Thyroid gland (tissue), 4 donors: ENCODE measurements at regions not wholly inside any gene's neighbourhood (a gene's known extent, or its start where the extent isn't known, plus 50 kb on each side); places are given as distances from the start of the nearest gene placed in this dataset.

Experiments used
- DNase-seq, 2 donors: peaks; one replicate each; pipeline ENCODE4 v3.0.0-alpha.2; 2019
- H3K27ac ChIP-seq, 3 donors: fragments of 200-600 bp; sonication (generic); 1 replicate in 2 of 3; 2 replicates in 1 of 3; pipeline ENCODE4 v1.5.1; 2016 to 2019; ENCODE audit warnings: mild to moderate bottlenecking in 1 of 3, moderate library complexity in 1 of 3
- H3K27me3 ChIP-seq: fragments of 200-600 bp; sonication (generic); one replicate; pipeline ENCODE4 v1.5.1; 2019
- H3K36me3 ChIP-seq, 2 donors: fragments of 200-600 bp; sonication (generic); one replicate each; pipeline ENCODE4 v1.5.1; 2016 to 2019
- H3K4me1 ChIP-seq, 2 donors: fragments of 200-600 bp; sonication (generic); one replicate each; pipeline ENCODE4 v1.5.1; 2017 to 2019
- H3K4me3 ChIP-seq, 3 donors: fragments of 200-600 bp; sonication (generic); replicated peaks in 1 of 3; 1 replicate in 2 of 3; 2 replicates in 1 of 3; pipeline ENCODE4 v1.5.1; 2016; ENCODE audit warnings: mild to moderate bottlenecking in 1 of 3
- H3K9me3 ChIP-seq: fragments of 200-600 bp; sonication (generic); one replicate; pipeline ENCODE4 v1.5.1; 2017
- CTCF ChIP-seq, 6 experiments: fragments of 200-600 bp in 3 of 6; fragments of 450-650 bp in 3 of 6; sonication (generic) in 3 of 6; IDR thresholded peaks; one replicate each; pipeline ENCODE4 v1.5.1; 2016 to 2019; ENCODE audit warnings: antibody characterized with exemption in 6 of 6, mild to moderate bottlenecking in 2 of 6, inconsistent platforms in 1 of 6, moderate library complexity in 1 of 6
- POLR2A ChIP-seq, 2 donors: fragments of 450-650 bp; IDR thresholded peaks; one replicate each; pipeline ENCODE4 v1.6.1; 2017; ENCODE audit warnings: antibody characterized with exemption in 2 of 2, mild to moderate bottlenecking in 2 of 2, moderate library complexity in 1 of 2
- WGBS, 2 donors: methylation state at CpG; one replicate each; pipeline ENCODE4 v1.1.5; 2017; 5-methylcytosine and 5-hydroxymethylcytosine counted together
- intact Hi-C: fragments of 100-400 bp; cut with DNase I; formaldehyde crosslinking; loops from one replicate; pipeline ENCODE4 v1.15.1; 2023

GRCh38 chr1:38297246-38297645 is 250.7 kb upstream of the POU3F1 start:
- H3K27ac ChIP-seq, result no peak overlapping the region
- intact Hi-C loops, result no loop called here
- no peaks in the 10 kb centered on the region for H3K4me1 ChIP-seq
- H3K27me3 ChIP-seq, result no peaks in the 10 kb centered on the region
- H3K36me3 ChIP-seq, result no peaks in the 10 kb centered on the region
- no peak for TF ChIP-seq CTCF (IDR thresholded peaks at IDR 0.05)
- TF ChIP-seq POLR2A (IDR thresholded peaks at IDR 0.05), result no peak
- H3K4me3 ChIP-seq, result no peak overlapping the region
- 93 to 94% methylated on average over 5 of the region's 5 CpGs for WGBS, 2 donors
- no peak for DNase-seq
- no peaks in the 10 kb centered on the region for H3K9me3 ChIP-seq

- WGBS, 2 donors, result 73 to 87% methylated on average over 10 of the region's 10 CpGs
- intact Hi-C loops, result no loop called here
- TF ChIP-seq CTCF (IDR thresholded peaks at IDR 0.05), result no peak
- no peak for TF ChIP-seq POLR2A (IDR thresholded peaks at IDR 0.05)
- DNase-seq, result no peak
- Histone ChIP-seq H3K9me3 (no peaks in the 10 kb centered on the region), H3K36me3 (no peaks in the 10 kb centered on the region), H3K4me1 (no peaks in the 10 kb centered on the region), H3K27ac (no peak overlapping the region), H3K4me3 (no peak overlapping the region), H3K27me3 (no peaks in the 10 kb centered on the region)
Measured at GRCh38 chr1:38296047-38296446, 249.5 kb upstream of the POU3F1 start.

- TF ChIP-seq POLR2A (IDR thresholded peaks at IDR 0.05) (no peak), CTCF (IDR thresholded peaks at IDR 0.05) (no peak)
- no peaks in the 10 kb centered on the region for H3K36me3 ChIP-seq
- H3K27ac ChIP-seq, result no peak overlapping the region
- 69 to 94% methylated on average over 4 of the region's 4 CpGs for WGBS, 2 donors
- intact Hi-C loops, result no loop called here
- no peaks in the 10 kb centered on the region for H3K27me3 ChIP-seq
- no peaks in the 10 kb centered on the region for H3K4me1 ChIP-seq
- H3K4me3 ChIP-seq, result no peak overlapping the region
- H3K9me3 ChIP-seq, result no peaks in the 10 kb centered on the region
- DNase-seq, result no peak
Measured at GRCh38 chr1:38293567-38293966, 247.0 kb upstream of the POU3F1 start.

GRCh38 chr1:38292969-38293368 is 246.4 kb upstream of the POU3F1 start:
- H3K4me3 ChIP-seq, result no peak overlapping the region
- no peak for TF ChIP-seq CTCF (IDR thresholded peaks at IDR 0.05)
- TF ChIP-seq POLR2A (IDR thresholded peaks at IDR 0.05), result no peak
- no peak overlapping the region for H3K27ac ChIP-seq
- no peaks in the 10 kb centered on the region for H3K27me3 ChIP-seq
- DNase-seq, result no peak
- no peaks in the 10 kb centered on the region for H3K9me3 ChIP-seq
- WGBS, 2 donors, result 81 to 91% methylated on average over 3 of the region's 3 CpGs
- H3K36me3 ChIP-seq, result no peaks in the 10 kb centered on the region
- intact Hi-C loops, result no loop called here
- H3K4me1 ChIP-seq, result no peaks in the 10 kb centered on the region

GRCh38 chr1:38291906-38292521 is 245.4 kb upstream of the POU3F1 start:
- Histone ChIP-seq H3K4me1 (no peaks in the 10 kb centered on the region), H3K27ac (no peak overlapping the region), H3K9me3 (no peaks in the 10 kb centered on the region), H3K4me3 (no peak overlapping the region), H3K27me3 (no peaks in the 10 kb centered on the region), H3K36me3 (no peaks in the 10 kb centered on the region)
- DNase-seq, result no peak
- TF ChIP-seq CTCF (IDR thresholded peaks at IDR 0.05) (no peak), POLR2A (IDR thresholded peaks at IDR 0.05) (no peak)
- intact Hi-C loops, result no loop called here
- WGBS, 2 donors, result 21 to 38% methylated on average over 14 to 18 of the region's 26 CpGs
